ENCODE measurements at regions not wholly inside any gene's neighbourhood (a gene's known extent, or its start where the extent isn't known, plus 50 kb on each side); places are given as distances from the start of the nearest gene placed in this dataset.

- no peak overlapping the region for H3K4me3 Mint-ChIP-seq (ENCODE audit: low read depth, unreplicated experiment)
- TF ChIP-seq CTCF (IDR thresholded peaks at IDR 0.05; ENCODE audit: unreplicated experiment), result no peak
- no TSS peak for BruUV-seq (replicated peaks)
- no peaks in the 10 kb centered on the region for H3K36me3 Mint-ChIP-seq (ENCODE audit: insufficient read depth, unreplicated experiment)
- CTCF ChIA-PET, result no interaction called here
- no peak overlapping the region for H3K27ac Mint-ChIP-seq (ENCODE audit: unreplicated experiment)
- peaks cover 2% of the 10 kb centered on the region for H3K4me1 Mint-ChIP-seq (ENCODE audit: low read depth, unreplicated experiment)
- no peak for DNase-seq
- H3K27me3 Mint-ChIP-seq (ENCODE audit: unreplicated experiment), result no peaks in the 10 kb centered on the region
- intact Hi-C loops (cut with micrococcal nuclease; ENCODE audit: unreplicated experiment), result no loop called here
- H3K9me3 Mint-ChIP-seq (ENCODE audit: low read depth, unreplicated experiment), result no peaks in the 10 kb centered on the region
Measured at GRCh38 chr1:81717230-81717629, 83.5 kb upstream of the ADGRL2 start.

- Mint-ChIP-seq H3K4me1 (ENCODE audit: low read depth, unreplicated experiment) (no peaks in the 10 kb centered on the region), H3K27ac (ENCODE audit: unreplicated experiment) (no peak overlapping the region), H3K36me3 (ENCODE audit: insufficient read depth, unreplicated experiment) (no peaks in the 10 kb centered on the region), H3K4me3 (ENCODE audit: low read depth, unreplicated experiment) (no peak overlapping the region), H3K9me3 (ENCODE audit: low read depth, unreplicated experiment) (no peaks in the 10 kb centered on the region), H3K27me3 (ENCODE audit: unreplicated experiment) (no peaks in the 10 kb centered on the region)
- CTCF ChIA-PET, result no interaction called here
- no TSS peak for BruUV-seq (replicated peaks)
- intact Hi-C loops (cut with micrococcal nuclease; ENCODE audit: unreplicated experiment), result no loop called here
- no peak for TF ChIP-seq CTCF (IDR thresholded peaks at IDR 0.05; ENCODE audit: unreplicated experiment)
- DNase-seq, result no peak
Measured at GRCh38 chr1:81715391-81715790, 85.3 kb upstream of the ADGRL2 start.

GRCh38 chr1:81714636-81715035 is 86.1 kb upstream of the ADGRL2 start:
- Mint-ChIP-seq H3K4me3 (ENCODE audit: low read depth, unreplicated experiment) (no peak overlapping the region), H3K36me3 (ENCODE audit: insufficient read depth, unreplicated experiment) (no peaks in the 10 kb centered on the region), H3K27ac (ENCODE audit: unreplicated experiment) (no peak overlapping the region), H3K27me3 (ENCODE audit: unreplicated experiment) (no peaks in the 10 kb centered on the region), H3K4me1 (ENCODE audit: low read depth, unreplicated experiment) (no peaks in the 10 kb centered on the region), H3K9me3 (ENCODE audit: low read depth, unreplicated experiment) (no peaks in the 10 kb centered on the region)
- no peak for DNase-seq
- intact Hi-C loops (cut with micrococcal nuclease; ENCODE audit: unreplicated experiment), result no loop called here
- CTCF ChIA-PET, result no interaction called here
- TF ChIP-seq CTCF (IDR thresholded peaks at IDR 0.05; ENCODE audit: unreplicated experiment), result no peak
- BruUV-seq (replicated peaks), result no TSS peak

GRCh38 chr1:81712425-81712824 is 88.3 kb upstream of the ADGRL2 start:
- CTCF ChIA-PET, result no interaction called here
- no peak for DNase-seq
- Mint-ChIP-seq H3K36me3 (ENCODE audit: insufficient read depth, unreplicated experiment) (no peaks in the 10 kb centered on the region), H3K4me3 (ENCODE audit: low read depth, unreplicated experiment) (no peak overlapping the region), H3K9me3 (ENCODE audit: low read depth, unreplicated experiment) (no peaks in the 10 kb centered on the region), H3K4me1 (ENCODE audit: low read depth, unreplicated experiment) (no peaks in the 10 kb centered on the region), H3K27me3 (ENCODE audit: unreplicated experiment) (no peaks in the 10 kb centered on the region), H3K27ac (ENCODE audit: unreplicated experiment) (no peak overlapping the region)
- intact Hi-C loops (cut with micrococcal nuclease; ENCODE audit: unreplicated experiment), result no loop called here
- TF ChIP-seq CTCF (IDR thresholded peaks at IDR 0.05; ENCODE audit: unreplicated experiment), result no peak
- no TSS peak for BruUV-seq (replicated peaks)

- intact Hi-C loops (cut with micrococcal nuclease; ENCODE audit: unreplicated experiment), result no loop called here
- no peak for TF ChIP-seq CTCF (IDR thresholded peaks at IDR 0.05; ENCODE audit: unreplicated experiment)
- no peak for DNase-seq
- no peaks in the 10 kb centered on the region for H3K9me3 Mint-ChIP-seq (ENCODE audit: low read depth, unreplicated experiment)
- H3K27me3 Mint-ChIP-seq (ENCODE audit: unreplicated experiment), result no peaks in the 10 kb centered on the region
- no TSS peak for BruUV-seq (replicated peaks)
- H3K4me3 Mint-ChIP-seq (ENCODE audit: low read depth, unreplicated experiment), result no peak overlapping the region
- no peaks in the 10 kb centered on the region for H3K36me3 Mint-ChIP-seq (ENCODE audit: insufficient read depth, unreplicated experiment)
- peaks cover 14% of the 10 kb centered on the region for H3K4me1 Mint-ChIP-seq (ENCODE audit: low read depth, unreplicated experiment)
- no peak overlapping the region for H3K27ac Mint-ChIP-seq (ENCODE audit: unreplicated experiment)
- CTCF ChIA-PET, result no interaction called here
Measured at GRCh38 chr1:81710857-81711256, 89.9 kb upstream of the ADGRL2 start.
